ENCODE measurements at regions not wholly inside any gene's neighbourhood (a gene's known extent, or its start where the extent isn't known, plus 50 kb on each side); places are given as distances from the start of the nearest gene placed in this dataset.

GRCh38 chr2:65628156-65628555, 195.8 kb upstream of the SPRED2 start:
- Histone ChIP-seq H3K4me1 (ENCODE audit: control insufficient read depth, insufficient read depth, low read length) (peaks cover 7% of the 10 kb centered on the region), H3K9ac (ENCODE audit: low read length) (no peak overlapping the region), H3K36me3 (ENCODE audit: control insufficient read depth, insufficient read depth, low read length, severe bottlenecking) (no peaks in the 10 kb centered on the region), H3K9me3 (ENCODE audit: control insufficient read depth, low read length) (no peaks in the 10 kb centered on the region), H3K27me3 (replicated peaks; ENCODE audit: control insufficient read depth, insufficient read depth, low read length) (peaks cover 1% of the 10 kb centered on the region), H3K4me3 (ENCODE audit: low read length) (no peak overlapping the region)
- DNase-seq (ENCODE audit: low read depth), result no peak

GRCh38 chr2:65626831-65627230, 194.4 kb upstream of the SPRED2 start:
- peaks cover 11% of the 10 kb centered on the region for H3K27me3 ChIP-seq (replicated peaks; ENCODE audit: control insufficient read depth, insufficient read depth, low read length)
- peak; percentile 59 for DNase-seq (ENCODE audit: low read depth)
- H3K4me1 ChIP-seq (ENCODE audit: control insufficient read depth, insufficient read depth, low read length), result peaks cover 7% of the 10 kb centered on the region
- H3K36me3 ChIP-seq (ENCODE audit: control insufficient read depth, insufficient read depth, low read length, severe bottlenecking), result no peaks in the 10 kb centered on the region
- no peak overlapping the region for H3K4me3 ChIP-seq (ENCODE audit: low read length)
- H3K9ac ChIP-seq (ENCODE audit: low read length), result no peak overlapping the region
- H3K9me3 ChIP-seq (ENCODE audit: control insufficient read depth, low read length), result no peaks in the 10 kb centered on the region

- H3K4me3 ChIP-seq (ENCODE audit: low read length), result no peak overlapping the region
- H3K27me3 ChIP-seq (replicated peaks; ENCODE audit: control insufficient read depth, insufficient read depth, low read length), result peaks cover 15% of the 10 kb centered on the region
- H3K4me1 ChIP-seq (ENCODE audit: control insufficient read depth, insufficient read depth, low read length), result peaks cover 6% of the 10 kb centered on the region
- no peak for DNase-seq (ENCODE audit: low read depth)
- no peak overlapping the region for H3K9ac ChIP-seq (ENCODE audit: low read length)
- H3K9me3 ChIP-seq (ENCODE audit: control insufficient read depth, low read length), result no peaks in the 10 kb centered on the region
- no peaks in the 10 kb centered on the region for H3K36me3 ChIP-seq (ENCODE audit: control insufficient read depth, insufficient read depth, low read length, severe bottlenecking)
Measured at GRCh38 chr2:65625982-65626381, 193.6 kb upstream of the SPRED2 start.

- no peak overlapping the region for H3K4me3 ChIP-seq (ENCODE audit: low read length)
- peaks cover 27% of the 10 kb centered on the region for H3K27me3 ChIP-seq (replicated peaks; ENCODE audit: control insufficient read depth, insufficient read depth, low read length)
- H3K9ac ChIP-seq (ENCODE audit: low read length), result no peak overlapping the region
- H3K9me3 ChIP-seq (ENCODE audit: control insufficient read depth, low read length), result no peaks in the 10 kb centered on the region
- H3K4me1 ChIP-seq (ENCODE audit: control insufficient read depth, insufficient read depth, low read length), result peaks cover 3% of the 10 kb centered on the region
- H3K36me3 ChIP-seq (ENCODE audit: control insufficient read depth, insufficient read depth, low read length, severe bottlenecking), result no peaks in the 10 kb centered on the region
- no peak for DNase-seq (ENCODE audit: low read depth)
Measured at GRCh38 chr2:65622951-65623535, 190.6 kb upstream of the SPRED2 start.

GRCh38 chr2:65622499-65622898, 190.1 kb upstream of the SPRED2 start:
- no peak for DNase-seq (ENCODE audit: low read depth)
- H3K9ac ChIP-seq (ENCODE audit: low read length), result no peak overlapping the region
- no peaks in the 10 kb centered on the region for H3K9me3 ChIP-seq (ENCODE audit: control insufficient read depth, low read length)
- no peak overlapping the region for H3K4me3 ChIP-seq (ENCODE audit: low read length)
- H3K36me3 ChIP-seq (ENCODE audit: control insufficient read depth, insufficient read depth, low read length, severe bottlenecking), result no peaks in the 10 kb centered on the region
- peaks cover 30% of the 10 kb centered on the region for H3K27me3 ChIP-seq (replicated peaks; ENCODE audit: control insufficient read depth, insufficient read depth, low read length)
- peaks cover 3% of the 10 kb centered on the region for H3K4me1 ChIP-seq (ENCODE audit: control insufficient read depth, insufficient read depth, low read length)

GRCh38 chr2:65620524-65620923, 188.1 kb upstream of the SPRED2 start:
- Histone ChIP-seq H3K4me1 (ENCODE audit: control insufficient read depth, insufficient read depth, low read length) (no peaks in the 10 kb centered on the region), H3K36me3 (ENCODE audit: control insufficient read depth, insufficient read depth, low read length, severe bottlenecking) (no peaks in the 10 kb centered on the region), H3K4me3 (ENCODE audit: low read length) (no peak overlapping the region), H3K9me3 (ENCODE audit: control insufficient read depth, low read length) (no peaks in the 10 kb centered on the region), H3K27me3 (replicated peaks; ENCODE audit: control insufficient read depth, insufficient read depth, low read length) (peaks cover 30% of the 10 kb centered on the region), H3K9ac (ENCODE audit: low read length) (no peak overlapping the region)
- peak; percentile 35 for DNase-seq (ENCODE audit: low read depth)

GRCh38 chr2:65620026-65620425, 187.6 kb upstream of the SPRED2 start:
- Histone ChIP-seq H3K9ac (ENCODE audit: low read length) (no peak overlapping the region), H3K4me1 (ENCODE audit: control insufficient read depth, insufficient read depth, low read length) (no peaks in the 10 kb centered on the region), H3K36me3 (ENCODE audit: control insufficient read depth, insufficient read depth, low read length, severe bottlenecking) (no peaks in the 10 kb centered on the region), H3K27me3 (replicated peaks; ENCODE audit: control insufficient read depth, insufficient read depth, low read length) (peaks cover 30% of the 10 kb centered on the region), H3K4me3 (ENCODE audit: low read length) (no peak overlapping the region), H3K9me3 (ENCODE audit: control insufficient read depth, low read length) (no peaks in the 10 kb centered on the region)
- DNase-seq (ENCODE audit: low read depth), result no peak

- no peak overlapping the region for H3K9ac ChIP-seq (ENCODE audit: low read length)
- H3K4me1 ChIP-seq (ENCODE audit: control insufficient read depth, insufficient read depth, low read length), result peaks cover 6% of the 10 kb centered on the region
- no peaks in the 10 kb centered on the region for H3K36me3 ChIP-seq (ENCODE audit: control insufficient read depth, insufficient read depth, low read length, severe bottlenecking)
- peaks cover 13% of the 10 kb centered on the region for H3K27me3 ChIP-seq (replicated peaks; ENCODE audit: control insufficient read depth, insufficient read depth, low read length)
- DNase-seq (ENCODE audit: low read depth), result no peak
- H3K4me3 ChIP-seq (ENCODE audit: low read length), result no peak overlapping the region
- no peaks in the 10 kb centered on the region for H3K9me3 ChIP-seq (ENCODE audit: control insufficient read depth, low read length)
Measured at GRCh38 chr2:65615602-65616001, 183.2 kb upstream of the SPRED2 start.

GRCh38 chr2:65613968-65614555, 181.7 kb upstream of the SPRED2 start:
- no peaks in the 10 kb centered on the region for H3K9me3 ChIP-seq (ENCODE audit: control insufficient read depth, low read length)
- peaks cover 6% of the 10 kb centered on the region for H3K4me1 ChIP-seq (ENCODE audit: control insufficient read depth, insufficient read depth, low read length)
- no peak overlapping the region for H3K4me3 ChIP-seq (ENCODE audit: low read length)
- no peak for DNase-seq (ENCODE audit: low read depth)
- peaks cover 7% of the 10 kb centered on the region for H3K27me3 ChIP-seq (replicated peaks; ENCODE audit: control insufficient read depth, insufficient read depth, low read length)
- H3K36me3 ChIP-seq (ENCODE audit: control insufficient read depth, insufficient read depth, low read length, severe bottlenecking), result no peaks in the 10 kb centered on the region
- H3K9ac ChIP-seq (ENCODE audit: low read length), result no peak overlapping the region

GRCh38 chr2:65611488-65611887, 179.1 kb upstream of the SPRED2 start:
- no peak for DNase-seq (ENCODE audit: low read depth)
- no peak overlapping the region for H3K4me3 ChIP-seq (ENCODE audit: low read length)
- peaks cover 10% of the 10 kb centered on the region for H3K27me3 ChIP-seq (replicated peaks; ENCODE audit: control insufficient read depth, insufficient read depth, low read length)
- H3K9me3 ChIP-seq (ENCODE audit: control insufficient read depth, low read length), result no peaks in the 10 kb centered on the region
- H3K9ac ChIP-seq (ENCODE audit: low read length), result no peak overlapping the region
- H3K36me3 ChIP-seq (ENCODE audit: control insufficient read depth, insufficient read depth, low read length, severe bottlenecking), result no peaks in the 10 kb centered on the region
- H3K4me1 ChIP-seq (ENCODE audit: control insufficient read depth, insufficient read depth, low read length), result peaks cover 6% of the 10 kb centered on the region

GRCh38 chr2:65608916-65609315, 176.5 kb upstream of the SPRED2 start:
- DNase-seq (ENCODE audit: low read depth), result no peak
- Histone ChIP-seq H3K9me3 (ENCODE audit: control insufficient read depth, low read length) (no peaks in the 10 kb centered on the region), H3K9ac (ENCODE audit: low read length) (no peak overlapping the region), H3K4me1 (ENCODE audit: control insufficient read depth, insufficient read depth, low read length) (peaks cover 6% of the 10 kb centered on the region), H3K36me3 (ENCODE audit: control insufficient read depth, insufficient read depth, low read length, severe bottlenecking) (no peaks in the 10 kb centered on the region), H3K27me3 (replicated peaks; ENCODE audit: control insufficient read depth, insufficient read depth, low read length) (peaks cover 10% of the 10 kb centered on the region), H3K4me3 (ENCODE audit: low read length) (no peak overlapping the region)

GRCh38 chr2:65608466-65608865, 176.1 kb upstream of the SPRED2 start:
- Histone ChIP-seq H3K4me3 (ENCODE audit: low read length) (no peak overlapping the region), H3K9me3 (ENCODE audit: control insufficient read depth, low read length) (no peaks in the 10 kb centered on the region), H3K36me3 (ENCODE audit: control insufficient read depth, insufficient read depth, low read length, severe bottlenecking) (no peaks in the 10 kb centered on the region), H3K9ac (ENCODE audit: low read length) (no peak overlapping the region), H3K4me1 (ENCODE audit: control insufficient read depth, insufficient read depth, low read length) (peaks cover 6% of the 10 kb centered on the region), H3K27me3 (replicated peaks; ENCODE audit: control insufficient read depth, insufficient read depth, low read length) (peaks cover 10% of the 10 kb centered on the region)
- no peak for DNase-seq (ENCODE audit: low read depth)

Measured in adipocyte (in vitro differentiated cells).